ENCODE measurements at regions not wholly inside any gene's neighbourhood (a gene's known extent, or its start where the extent isn't known, plus 50 kb on each side); places are given as distances from the start of the nearest gene placed in this dataset.
"Not testable (repeated sequence)": the region's sequence is repeated elsewhere in the genome, so short reads cannot be mapped to it uniquely, and the experiment has no call there.

DNA sequence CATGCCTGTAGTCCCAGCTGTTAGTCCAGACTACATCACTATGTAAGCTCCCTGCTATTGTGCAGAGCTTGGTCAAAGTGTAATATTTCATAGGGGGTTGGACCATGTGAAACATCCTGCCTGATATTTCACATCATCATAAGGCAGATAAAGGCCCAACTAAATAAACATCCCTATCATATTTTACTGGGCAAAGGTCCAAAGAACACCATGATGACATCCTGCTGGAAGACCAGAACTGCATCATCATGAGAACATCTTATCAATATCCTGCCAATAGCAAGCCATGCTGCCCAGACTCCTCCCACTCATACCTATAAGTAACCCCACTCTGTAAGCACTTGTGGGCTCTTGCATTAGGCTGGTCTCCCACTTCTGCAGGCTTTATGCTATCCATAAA lies 88.6 kb downstream of the EIF1AY start:
- Histone ChIP-seq H3K79me1 (ENCODE audit: low read length) (no peaks in the 10 kb centered on the region), H3K4ac (ENCODE audit: low read depth, low read length) (no peak overlapping the region), H3K4me3 (ENCODE audit: low read length) (no peak overlapping the region), H3K27ac (ENCODE audit: low read depth, low read length) (no peak overlapping the region), H4K5ac (ENCODE audit: low read length) (no peak overlapping the region), H3K79me2 (ENCODE audit: control insufficient read depth, insufficient read depth, low read length) (no peaks in the 10 kb centered on the region), H2BK120ac (ENCODE audit: low read depth, low read length) (no peak overlapping the region), H3K4me2 (ENCODE audit: low read length) (no peak overlapping the region), H3K4me1 (ENCODE audit: control insufficient read depth, low read depth, low read length) (no peaks in the 10 kb centered on the region), H4K8ac (ENCODE audit: low read depth, low read length) (no peak overlapping the region), H3K18ac (ENCODE audit: low read length) (no peak overlapping the region), H3K27me3 (ENCODE audit: insufficient read depth, low read length, poor library complexity) (no peaks in the 10 kb centered on the region), H3K36me3 (ENCODE audit: control insufficient read depth, insufficient read depth, low read length) (no peaks in the 10 kb centered on the region), H3K9ac (ENCODE audit: low read length) (no peak overlapping the region), H2BK15ac (replicated peaks; ENCODE audit: low read depth) (no peak overlapping the region), H2BK5ac (ENCODE audit: low read length) (no peak overlapping the region), H3K56ac (ENCODE audit: low read length) (no peak overlapping the region), H3K23ac (ENCODE audit: low read length) (no peak overlapping the region), H2AK5ac (ENCODE audit: low read length) (no peak overlapping the region)
- no peak for DNase-seq

- not testable (repeated sequence) for H3K36me3 ChIP-seq (ENCODE audit: control insufficient read depth, insufficient read depth, low read length); DNase-seq; H2BK15ac ChIP-seq (replicated peaks; ENCODE audit: low read depth); H3K4me1 ChIP-seq (ENCODE audit: control insufficient read depth, low read depth, low read length); H3K4ac ChIP-seq (ENCODE audit: low read depth, low read length); H3K23ac ChIP-seq (ENCODE audit: low read length); H2BK120ac ChIP-seq (ENCODE audit: low read depth, low read length); H3K4me3 ChIP-seq (ENCODE audit: low read length); H2BK5ac ChIP-seq (ENCODE audit: low read length); H3K18ac ChIP-seq (ENCODE audit: low read length); H3K79me2 ChIP-seq (ENCODE audit: control insufficient read depth, insufficient read depth, low read length); H3K4me2 ChIP-seq (ENCODE audit: low read length); H4K8ac ChIP-seq (ENCODE audit: low read depth, low read length); H3K9ac ChIP-seq (ENCODE audit: low read length); H3K56ac ChIP-seq (ENCODE audit: low read length); H2AK5ac ChIP-seq (ENCODE audit: low read length); H4K5ac ChIP-seq (ENCODE audit: low read length); H3K79me1 ChIP-seq (ENCODE audit: low read length); H3K27me3 ChIP-seq (ENCODE audit: insufficient read depth, low read length, poor library complexity); H3K27ac ChIP-seq (ENCODE audit: low read depth, low read length)
- WGBS (ENCODE audit: extremely low coverage, insufficient coverage, low lambda C conversion rate) = no CpG with 5 or more reads among the region's 1 CpG
Measured at GRCh38 chrY:20665357-20665756, 89.8 kb downstream of the EIF1AY start.

GRCh38 chrY:20681935-20682334 lies 74.0 kb upstream of the RPS4Y2 start:
- no CpG with 5 or more reads among the region's 1 CpG for WGBS (ENCODE audit: extremely low coverage, insufficient coverage, low lambda C conversion rate)
- Histone ChIP-seq H3K27ac (ENCODE audit: low read depth, low read length) (no peak overlapping the region), H4K5ac (ENCODE audit: low read length) (no peak overlapping the region), H3K56ac (ENCODE audit: low read length) (no peak overlapping the region), H3K79me2 (ENCODE audit: control insufficient read depth, insufficient read depth, low read length) (no peaks in the 10 kb centered on the region), H3K18ac (ENCODE audit: low read length) (no peak overlapping the region), H3K79me1 (ENCODE audit: low read length) (no peaks in the 10 kb centered on the region), H4K8ac (ENCODE audit: low read depth, low read length) (no peak overlapping the region), H3K23ac (ENCODE audit: low read length) (no peak overlapping the region), H3K4me3 (ENCODE audit: low read length) (no peak overlapping the region), H3K36me3 (ENCODE audit: control insufficient read depth, insufficient read depth, low read length) (no peaks in the 10 kb centered on the region), H3K27me3 (ENCODE audit: insufficient read depth, low read length, poor library complexity) (no peaks in the 10 kb centered on the region), H3K4me2 (ENCODE audit: low read length) (no peak overlapping the region), H3K9ac (ENCODE audit: low read length) (no peak overlapping the region), H2BK5ac (ENCODE audit: low read length) (no peak overlapping the region), H2AK5ac (ENCODE audit: low read length) (no peak overlapping the region), H3K4me1 (ENCODE audit: control insufficient read depth, low read depth, low read length) (no peaks in the 10 kb centered on the region), H2BK120ac (ENCODE audit: low read depth, low read length) (no peak overlapping the region), H3K4ac (ENCODE audit: low read depth, low read length) (no peak overlapping the region), H2BK15ac (replicated peaks; ENCODE audit: low read depth) (no peak overlapping the region)
- DNase-seq = no peak

DNA sequence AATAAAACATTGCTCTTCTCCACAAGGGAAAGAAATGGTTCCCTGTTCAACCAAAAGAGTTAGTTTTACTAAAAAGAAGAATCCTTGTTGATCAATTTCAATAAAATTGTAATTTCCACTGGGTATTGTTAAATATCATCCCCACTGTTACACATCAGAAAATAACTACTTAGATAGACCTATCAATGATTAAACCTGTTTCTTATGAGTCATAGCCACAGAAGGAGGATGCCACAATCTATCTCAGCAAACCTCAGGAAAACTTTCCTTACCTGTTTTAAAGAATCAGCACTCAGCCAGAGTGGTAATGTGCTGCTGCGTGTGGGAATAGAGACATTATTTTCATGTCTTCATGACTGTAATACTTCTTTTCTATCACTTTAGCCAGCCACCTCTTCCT lies 72.5 kb upstream of the RPS4Y2 start:
- no CpG with 5 or more reads among the region's 1 CpG for WGBS (ENCODE audit: extremely low coverage, insufficient coverage, low lambda C conversion rate)
- no peak overlapping the region for H3K9ac ChIP-seq (ENCODE audit: low read length)
- H3K79me2 ChIP-seq (ENCODE audit: control insufficient read depth, insufficient read depth, low read length) = no peaks in the 10 kb centered on the region
- H4K5ac ChIP-seq (ENCODE audit: low read length) = no peak overlapping the region
- no peaks in the 10 kb centered on the region for H3K36me3 ChIP-seq (ENCODE audit: control insufficient read depth, insufficient read depth, low read length)
- H3K4ac ChIP-seq (ENCODE audit: low read depth, low read length) = no peak overlapping the region
- no peak overlapping the region for H3K4me2 ChIP-seq (ENCODE audit: low read length)
- H2AK5ac ChIP-seq (ENCODE audit: low read length) = no peak overlapping the region
- no peak overlapping the region for H3K23ac ChIP-seq (ENCODE audit: low read length)
- H4K8ac ChIP-seq (ENCODE audit: low read depth, low read length) = no peak overlapping the region
- H3K4me1 ChIP-seq (ENCODE audit: control insufficient read depth, low read depth, low read length) = no peaks in the 10 kb centered on the region
- DNase-seq = no peak
- no peak overlapping the region for H3K56ac ChIP-seq (ENCODE audit: low read length)
- no peak overlapping the region for H2BK120ac ChIP-seq (ENCODE audit: low read depth, low read length)
- H3K4me3 ChIP-seq (ENCODE audit: low read length) = no peak overlapping the region
- H3K18ac ChIP-seq (ENCODE audit: low read length) = no peak overlapping the region
- H3K79me1 ChIP-seq (ENCODE audit: low read length) = no peaks in the 10 kb centered on the region
- H3K27me3 ChIP-seq (ENCODE audit: insufficient read depth, low read length, poor library complexity) = no peaks in the 10 kb centered on the region
- H3K27ac ChIP-seq (ENCODE audit: low read depth, low read length) = no peak overlapping the region
- H2BK15ac ChIP-seq (replicated peaks; ENCODE audit: low read depth) = no peak overlapping the region
- no peak overlapping the region for H2BK5ac ChIP-seq (ENCODE audit: low read length)

DNA sequence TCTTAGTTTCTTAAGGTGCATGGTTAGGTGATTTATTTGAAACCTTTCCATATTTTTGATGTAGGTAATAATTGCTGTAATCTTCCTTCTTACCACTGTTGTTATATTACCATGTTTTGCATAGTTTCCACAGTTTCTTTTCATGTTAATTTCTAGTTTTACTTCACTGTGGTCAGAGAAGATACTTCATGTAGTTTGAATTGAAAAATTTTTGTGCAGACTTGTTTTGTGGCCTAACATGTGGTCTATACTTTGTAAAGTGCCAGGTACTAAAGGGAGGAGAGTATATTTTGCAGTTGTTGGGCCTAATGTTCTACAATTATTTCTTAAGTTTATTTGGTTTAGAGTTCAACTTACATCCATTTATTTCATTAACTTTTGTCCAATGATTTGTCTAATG lies 69.2 kb upstream of the RPS4Y2 start:
- Histone ChIP-seq H2BK120ac (ENCODE audit: low read depth, low read length) (no peak overlapping the region), H2BK15ac (replicated peaks; ENCODE audit: low read depth) (no peak overlapping the region), H3K36me3 (ENCODE audit: control insufficient read depth, insufficient read depth, low read length) (no peaks in the 10 kb centered on the region), H3K56ac (ENCODE audit: low read length) (no peak overlapping the region), H3K4me1 (ENCODE audit: control insufficient read depth, low read depth, low read length) (no peaks in the 10 kb centered on the region), H2AK5ac (ENCODE audit: low read length) (no peak overlapping the region), H4K8ac (ENCODE audit: low read depth, low read length) (no peak overlapping the region), H3K79me2 (ENCODE audit: control insufficient read depth, insufficient read depth, low read length) (no peaks in the 10 kb centered on the region), H3K27ac (ENCODE audit: low read depth, low read length) (no peak overlapping the region), H3K23ac (ENCODE audit: low read length) (no peak overlapping the region), H3K79me1 (ENCODE audit: low read length) (no peaks in the 10 kb centered on the region), H4K5ac (ENCODE audit: low read length) (no peak overlapping the region), H3K18ac (ENCODE audit: low read length) (no peak overlapping the region), H3K9ac (ENCODE audit: low read length) (no peak overlapping the region), H3K4me2 (ENCODE audit: low read length) (no peak overlapping the region), H3K4me3 (ENCODE audit: low read length) (no peak overlapping the region), H2BK5ac (ENCODE audit: low read length) (no peak overlapping the region), H3K27me3 (ENCODE audit: insufficient read depth, low read length, poor library complexity) (no peaks in the 10 kb centered on the region), H3K4ac (ENCODE audit: low read depth, low read length) (no peak overlapping the region)
- no peak for DNase-seq
